ENCODE measurements at regions not wholly inside any gene's neighbourhood (a gene's known extent, or its start where the extent isn't known, plus 50 kb on each side); places are given as distances from the start of the nearest gene placed in this dataset.

- Histone ChIP-seq H3K27me3 (ENCODE audit: insufficient read depth, low read length, poor library complexity) (no peaks in the 10 kb centered on the region), H2BK5ac (ENCODE audit: low read length) (no peak overlapping the region)
Measured at GRCh38 chr22:26957897-26958296, 300.5 kb downstream of the MIAT start.

GRCh38 chr22:26958378-26958777 is 301.0 kb downstream of the MIAT start:
- Histone ChIP-seq H3K56ac (ENCODE audit: low read length) (no peak overlapping the region), H3K23ac (ENCODE audit: low read length) (no peak overlapping the region), H4K5ac (ENCODE audit: low read length) (no peak overlapping the region), H3K9ac (ENCODE audit: low read length) (no peak overlapping the region), H3K27me3 (ENCODE audit: insufficient read depth, low read length, poor library complexity) (no peaks in the 10 kb centered on the region), H2BK120ac (ENCODE audit: low read depth, low read length) (no peak overlapping the region), H2BK5ac (ENCODE audit: low read length) (no peak overlapping the region), H3K4me3 (ENCODE audit: low read length) (no peak overlapping the region), H3K4me1 (ENCODE audit: control insufficient read depth, low read depth, low read length) (peaks cover 1% of the 10 kb centered on the region), H3K4me2 (ENCODE audit: low read length) (no peak overlapping the region), H3K79me2 (ENCODE audit: control insufficient read depth, insufficient read depth, low read length) (no peaks in the 10 kb centered on the region), H3K36me3 (ENCODE audit: control insufficient read depth, insufficient read depth, low read length) (no peaks in the 10 kb centered on the region), H4K8ac (ENCODE audit: low read depth, low read length) (no peak overlapping the region), H2AK5ac (ENCODE audit: low read length) (no peak overlapping the region), H3K18ac (ENCODE audit: low read length) (no peak overlapping the region), H2BK15ac (replicated peaks; ENCODE audit: low read depth) (no peak overlapping the region), H3K4ac (ENCODE audit: low read depth, low read length) (no peak overlapping the region), H3K27ac (ENCODE audit: low read depth, low read length) (no peak overlapping the region), H3K79me1 (ENCODE audit: low read length) (no peaks in the 10 kb centered on the region)
- no peak for DNase-seq
- WGBS (ENCODE audit: extremely low coverage, insufficient coverage, low lambda C conversion rate) = no CpG with 5 or more reads among the region's 1 CpG

More at GRCh38 chr22:26957897-26958296, 300.5 kb downstream of the MIAT start:
- no peak overlapping the region for H4K5ac ChIP-seq (ENCODE audit: low read length)
- H3K4ac ChIP-seq (ENCODE audit: low read depth, low read length) = no peak overlapping the region
- H3K18ac ChIP-seq (ENCODE audit: low read length) = no peak overlapping the region
- DNase-seq = no peak
- WGBS (ENCODE audit: extremely low coverage, insufficient coverage, low lambda C conversion rate) = no CpG with 5 or more reads among the region's 6 CpGs
- H2AK5ac ChIP-seq (ENCODE audit: low read length) = no peak overlapping the region
- no peak overlapping the region for H3K4me3 ChIP-seq (ENCODE audit: low read length)
- no peaks in the 10 kb centered on the region for H3K79me1 ChIP-seq (ENCODE audit: low read length)
- no peaks in the 10 kb centered on the region for H3K79me2 ChIP-seq (ENCODE audit: control insufficient read depth, insufficient read depth, low read length)
- no peak overlapping the region for H3K9ac ChIP-seq (ENCODE audit: low read length)
- H3K4me2 ChIP-seq (ENCODE audit: low read length) = no peak overlapping the region
- H3K36me3 ChIP-seq (ENCODE audit: control insufficient read depth, insufficient read depth, low read length) = no peaks in the 10 kb centered on the region
- no peak overlapping the region for H3K56ac ChIP-seq (ENCODE audit: low read length)
- H2BK15ac ChIP-seq (replicated peaks; ENCODE audit: low read depth) = no peak overlapping the region
- H3K4me1 ChIP-seq (ENCODE audit: control insufficient read depth, low read depth, low read length) = peaks cover 5% of the 10 kb centered on the region
- H3K23ac ChIP-seq (ENCODE audit: low read length) = no peak overlapping the region
- H3K27ac ChIP-seq (ENCODE audit: low read depth, low read length) = no peak overlapping the region
- H2BK120ac ChIP-seq (ENCODE audit: low read depth, low read length) = no peak overlapping the region
- no peak overlapping the region for H4K8ac ChIP-seq (ENCODE audit: low read depth, low read length)

DNA sequence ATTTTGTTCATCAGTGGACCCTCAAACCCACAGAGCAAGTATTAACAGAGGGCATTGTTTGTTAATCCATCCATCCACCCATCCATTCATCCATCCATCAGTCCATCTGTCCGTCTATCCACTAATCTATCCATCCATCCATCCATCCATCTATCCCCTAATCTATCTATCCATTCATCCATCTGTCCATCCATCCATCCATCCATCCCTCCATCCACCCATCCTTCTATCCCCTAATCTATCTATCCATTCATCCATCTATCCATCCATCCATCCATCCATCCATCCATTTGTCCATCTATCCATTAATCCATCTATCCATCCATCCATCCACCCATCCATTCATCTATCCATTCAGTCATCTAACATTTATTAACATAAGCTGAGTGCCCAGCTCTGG is 307.3 kb downstream of the MIAT start:
- Histone ChIP-seq H3K36me3 (ENCODE audit: control insufficient read depth, insufficient read depth, low read length) (no peaks in the 10 kb centered on the region), H3K27ac (ENCODE audit: low read depth, low read length) (no peak overlapping the region), H3K27me3 (ENCODE audit: insufficient read depth, low read length, poor library complexity) (no peaks in the 10 kb centered on the region), H3K9ac (ENCODE audit: low read length) (no peak overlapping the region), H2AK5ac (ENCODE audit: low read length) (no peak overlapping the region), H3K4me2 (ENCODE audit: low read length) (no peak overlapping the region), H3K4ac (ENCODE audit: low read depth, low read length) (no peak overlapping the region), H4K5ac (ENCODE audit: low read length) (no peak overlapping the region), H2BK15ac (replicated peaks; ENCODE audit: low read depth) (no peak overlapping the region), H2BK120ac (ENCODE audit: low read depth, low read length) (no peak overlapping the region), H4K8ac (ENCODE audit: low read depth, low read length) (no peak overlapping the region), H3K4me3 (ENCODE audit: low read length) (no peak overlapping the region), H3K79me2 (ENCODE audit: control insufficient read depth, insufficient read depth, low read length) (no peaks in the 10 kb centered on the region), H3K18ac (ENCODE audit: low read length) (no peak overlapping the region), H3K79me1 (ENCODE audit: low read length) (no peaks in the 10 kb centered on the region), H3K23ac (ENCODE audit: low read length) (no peak overlapping the region), H3K56ac (ENCODE audit: low read length) (no peak overlapping the region), H2BK5ac (ENCODE audit: low read length) (no peak overlapping the region), H3K4me1 (ENCODE audit: control insufficient read depth, low read depth, low read length) (no peaks in the 10 kb centered on the region)
- no CpG with 5 or more reads among the region's 1 CpG for WGBS (ENCODE audit: extremely low coverage, insufficient coverage, low lambda C conversion rate)
- no peak for DNase-seq

- Histone ChIP-seq H3K56ac (ENCODE audit: low read length) (no peak overlapping the region), H3K4ac (ENCODE audit: low read depth, low read length) (no peak overlapping the region), H3K4me1 (ENCODE audit: control insufficient read depth, low read depth, low read length) (no peaks in the 10 kb centered on the region), H3K79me1 (ENCODE audit: low read length) (no peaks in the 10 kb centered on the region), H3K4me3 (ENCODE audit: low read length) (no peak overlapping the region), H3K9ac (ENCODE audit: low read length) (no peak overlapping the region), H3K27me3 (ENCODE audit: insufficient read depth, low read length, poor library complexity) (no peaks in the 10 kb centered on the region), H2BK120ac (ENCODE audit: low read depth, low read length) (no peak overlapping the region), H4K5ac (ENCODE audit: low read length) (no peak overlapping the region), H3K79me2 (ENCODE audit: control insufficient read depth, insufficient read depth, low read length) (no peaks in the 10 kb centered on the region), H3K36me3 (ENCODE audit: control insufficient read depth, insufficient read depth, low read length) (no peaks in the 10 kb centered on the region), H3K18ac (ENCODE audit: low read length) (no peak overlapping the region), H2BK15ac (replicated peaks; ENCODE audit: low read depth) (no peak overlapping the region), H2BK5ac (ENCODE audit: low read length) (no peak overlapping the region), H3K4me2 (ENCODE audit: low read length) (no peak overlapping the region), H2AK5ac (ENCODE audit: low read length) (no peak overlapping the region), H3K27ac (ENCODE audit: low read depth, low read length) (no peak overlapping the region), H4K8ac (ENCODE audit: low read depth, low read length) (no peak overlapping the region), H3K23ac (ENCODE audit: low read length) (no peak overlapping the region)
- 100% methylated on average over 1 of the region's 2 CpGs for WGBS (ENCODE audit: extremely low coverage, insufficient coverage, low lambda C conversion rate)
- no peak for DNase-seq
Measured at GRCh38 chr22:26967282-26967681, 309.9 kb downstream of the MIAT start.

- no peak overlapping the region for H2BK15ac ChIP-seq (replicated peaks; ENCODE audit: low read depth)
- H2BK120ac ChIP-seq (ENCODE audit: low read depth, low read length) = no peak overlapping the region
- no peak overlapping the region for H4K5ac ChIP-seq (ENCODE audit: low read length)
- H4K8ac ChIP-seq (ENCODE audit: low read depth, low read length) = no peak overlapping the region
- no peak overlapping the region for H3K27ac ChIP-seq (ENCODE audit: low read depth, low read length)
- H3K18ac ChIP-seq (ENCODE audit: low read length) = no peak overlapping the region
- no peaks in the 10 kb centered on the region for H3K27me3 ChIP-seq (ENCODE audit: insufficient read depth, low read length, poor library complexity)
- no peak overlapping the region for H2AK5ac ChIP-seq (ENCODE audit: low read length)
- H3K4me3 ChIP-seq (ENCODE audit: low read length) = no peak overlapping the region
- H3K9ac ChIP-seq (ENCODE audit: low read length) = no peak overlapping the region
- no peaks in the 10 kb centered on the region for H3K79me1 ChIP-seq (ENCODE audit: low read length)
- H2BK5ac ChIP-seq (ENCODE audit: low read length) = no peak overlapping the region
- no peaks in the 10 kb centered on the region for H3K79me2 ChIP-seq (ENCODE audit: control insufficient read depth, insufficient read depth, low read length)
- H3K4me1 ChIP-seq (ENCODE audit: control insufficient read depth, low read depth, low read length) = no peaks in the 10 kb centered on the region
- H3K4ac ChIP-seq (ENCODE audit: low read depth, low read length) = no peak overlapping the region
- H3K36me3 ChIP-seq (ENCODE audit: control insufficient read depth, insufficient read depth, low read length) = no peaks in the 10 kb centered on the region
- H3K23ac ChIP-seq (ENCODE audit: low read length) = no peak overlapping the region
- no peak for DNase-seq
- H3K4me2 ChIP-seq (ENCODE audit: low read length) = no peak overlapping the region
- no CpG with 5 or more reads among the region's 6 CpGs for WGBS (ENCODE audit: extremely low coverage, insufficient coverage, low lambda C conversion rate)
- H3K56ac ChIP-seq (ENCODE audit: low read length) = no peak overlapping the region
Measured at GRCh38 chr22:26968859-26969523, 311.6 kb downstream of the MIAT start.

DNA sequence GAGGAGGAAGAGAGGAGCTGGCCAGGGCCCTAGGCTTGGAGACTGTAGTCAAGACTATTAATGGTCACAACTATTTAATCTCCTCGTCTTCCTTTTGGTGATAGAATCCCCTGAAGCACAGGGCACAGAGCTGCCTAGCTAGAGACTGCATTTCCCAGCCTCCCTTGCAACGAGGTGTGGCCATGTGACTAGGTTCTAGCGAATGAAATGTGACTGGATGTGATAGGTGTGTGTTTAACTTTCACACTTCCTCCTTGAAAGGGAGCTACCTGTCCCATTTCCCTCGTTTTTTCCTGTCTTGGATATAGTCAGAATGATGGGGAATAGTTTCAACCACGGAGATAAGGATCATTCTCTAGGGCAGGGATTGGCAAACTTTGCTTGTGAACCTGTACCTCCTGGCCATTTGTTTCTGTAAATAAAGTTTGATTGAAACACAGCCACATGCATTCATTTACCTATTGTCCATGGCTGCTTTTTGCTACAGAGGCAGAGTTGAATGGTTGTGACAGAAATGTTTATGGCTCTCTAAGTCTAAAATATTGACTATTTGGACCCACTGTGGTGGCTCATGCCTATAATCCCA is 313.5 kb downstream of the MIAT start:
- H3K4ac ChIP-seq (ENCODE audit: low read depth, low read length) = no peak overlapping the region
- H4K5ac ChIP-seq (ENCODE audit: low read length) = no peak overlapping the region
- no peaks in the 10 kb centered on the region for H3K4me1 ChIP-seq (ENCODE audit: control insufficient read depth, low read depth, low read length)
- peak; percentile 56 for DNase-seq
- H3K79me1 ChIP-seq (ENCODE audit: low read length) = no peaks in the 10 kb centered on the region
- no peak overlapping the region for H3K9ac ChIP-seq (ENCODE audit: low read length)
- H3K27me3 ChIP-seq (ENCODE audit: insufficient read depth, low read length, poor library complexity) = no peaks in the 10 kb centered on the region
- no peak overlapping the region for H3K27ac ChIP-seq (ENCODE audit: low read depth, low read length)
- no peak overlapping the region for H3K56ac ChIP-seq (ENCODE audit: low read length)
- H3K4me3 ChIP-seq (ENCODE audit: low read length) = no peak overlapping the region
- no peak overlapping the region for H3K4me2 ChIP-seq (ENCODE audit: low read length)
- no CpG with 5 or more reads among the region's 5 CpGs for WGBS (ENCODE audit: extremely low coverage, insufficient coverage, low lambda C conversion rate)
- H4K8ac ChIP-seq (ENCODE audit: low read depth, low read length) = no peak overlapping the region
- no peaks in the 10 kb centered on the region for H3K79me2 ChIP-seq (ENCODE audit: control insufficient read depth, insufficient read depth, low read length)
- no peak overlapping the region for H2BK15ac ChIP-seq (replicated peaks; ENCODE audit: low read depth)
- H3K23ac ChIP-seq (ENCODE audit: low read length) = no peak overlapping the region
- no peak overlapping the region for H3K18ac ChIP-seq (ENCODE audit: low read length)
- no peaks in the 10 kb centered on the region for H3K36me3 ChIP-seq (ENCODE audit: control insufficient read depth, insufficient read depth, low read length)
- no peak overlapping the region for H2AK5ac ChIP-seq (ENCODE audit: low read length)
- H2BK5ac ChIP-seq (ENCODE audit: low read length) = no peak overlapping the region
- no peak overlapping the region for H2BK120ac ChIP-seq (ENCODE audit: low read depth, low read length)

Measured in mesendoderm (in vitro differentiated cells).